Loucy (cell line): ENCODE measurements at regions not wholly inside any gene's neighbourhood (a gene's known extent, or its start where the extent isn't known, plus 50 kb on each side); places are given as distances from the start of the nearest gene placed in this dataset.

ENCODE experiments used
- H2AFZ ChIP-seq: fragments of 200-600 bp; sonication (generic); 2 replicates; pipeline ENCODE4 v1.6.0; 2016; ENCODE audit warnings: antibody characterized with exemption, mild to moderate bottlenecking, low read length, moderate library complexity
- H3F3A ChIP-seq: fragments of 200-600 bp; 2 replicates; pipeline ENCODE4 v1.6.0; 2016; ENCODE audit warnings: antibody characterized with exemption, low read depth, mild to moderate bottlenecking
- H3K27me3 ChIP-seq: fragments of 200-600 bp; sonication (generic); 2 replicates; pipeline ENCODE4 v1.6.1; 2014; ENCODE audit warnings: low read length, mild to moderate bottlenecking; ENCODE audit not compliant: insufficient read depth, poor library complexity, severe bottlenecking
- H3K36me3 ChIP-seq: fragments of 200-600 bp; sonication (generic); 2 replicates; pipeline ENCODE4 v1.6.1; 2016; ENCODE audit warnings: low read length; ENCODE audit not compliant: insufficient read depth
- H3K4me1 ChIP-seq: fragments of 200-600 bp; sonication (generic); 2 replicates; pipeline ENCODE4 v1.5.1; 2014; ENCODE audit warnings: low read length, mild to moderate bottlenecking; ENCODE audit not compliant: insufficient read depth, poor library complexity, severe bottlenecking
- H3K4me2 ChIP-seq: fragments of 200-600 bp; sonication (generic); 2 replicates; pipeline ENCODE4 v1.6.0; 2014; ENCODE audit warnings: antibody characterized with exemption, low read length, low read depth, mild to moderate bottlenecking; ENCODE audit not compliant: poor library complexity, severe bottlenecking
- H3K4me3 ChIP-seq: fragments of 200-600 bp; sonication (generic); 2 replicates; pipeline ENCODE4 v1.5.1; 2014; ENCODE audit warnings: low read length, mild to moderate bottlenecking, mixed read lengths; ENCODE audit not compliant: poor library complexity, severe bottlenecking
- H3K79me2 ChIP-seq: fragments of 200-600 bp; sonication (generic); 2 replicates; pipeline ENCODE4 v1.6.1; 2014; ENCODE audit warnings: low read length; ENCODE audit not compliant: insufficient read depth
- H3K9ac ChIP-seq: fragments of 200-600 bp; sonication (generic); 2 replicates; pipeline ENCODE4 v1.6.0; 2014; ENCODE audit warnings: mild to moderate bottlenecking, low read depth, low read length, moderate library complexity; ENCODE audit not compliant: poor library complexity, severe bottlenecking
- H3K9me2 ChIP-seq: fragments of 200-600 bp; sonication (generic); replicated peaks from 2 replicates; pipeline ENCODE4 v1.6.1; 2016; ENCODE audit warnings: low read depth, low read length, mixed read lengths
- H3K9me3 ChIP-seq: fragments of 200-600 bp; sonication (generic); 2 replicates; pipeline ENCODE4 v1.6.1; 2014; ENCODE audit warnings: mild to moderate bottlenecking, antibody characterized with exemption, low read length, low read depth; ENCODE audit not compliant: insufficient read depth
- H4K20me1 ChIP-seq: fragments of 200-600 bp; sonication (generic); 2 replicates; pipeline ENCODE4 v1.6.0; 2014; ENCODE audit warnings: antibody characterized with exemption, low read length, mild to moderate bottlenecking; ENCODE audit not compliant: insufficient read depth, poor library complexity, severe bottlenecking
- CTCF ChIP-seq: fragments of 200-600 bp; sonication (generic); conservative IDR thresholded peaks from 2 replicates; pipeline ENCODE4 v1.5.1; 2014; ENCODE audit warnings: mild to moderate bottlenecking, antibody characterized with exemption, low read length
- EZH2phosphoT487 ChIP-seq: fragments of 200-600 bp; IDR thresholded peaks from 2 replicates; pipeline ENCODE4 v1.6.1; 2018; ENCODE audit warnings: antibody characterized with exemption, mild to moderate bottlenecking, moderate library complexity, borderline replicate concordance

GRCh38 chr2:241992753-241993152 lies 123.2 kb downstream of the RTP5 start:
- Histone ChIP-seq H3K9me2 (no peaks in the 10 kb centered on the region), H2AFZ (no peak overlapping the region), H3K27me3 (no peaks in the 10 kb centered on the region), H3K4me3 (no peak overlapping the region), H3F3A (no peaks in the 10 kb centered on the region), H3K36me3 (no peaks in the 10 kb centered on the region), H3K9me3 (no peaks in the 10 kb centered on the region; the same call in 1 of the 2 replicates), H4K20me1 (no peaks in the 10 kb centered on the region), H3K79me2 (no peaks in the 10 kb centered on the region), H3K4me1 (no peaks in the 10 kb centered on the region), H3K9ac (no peak overlapping the region), H3K4me2 (no peak overlapping the region)
- TF ChIP-seq CTCF (no peak), EZH2phosphoT487 (no peak)

GRCh38 chr2:241993386-241994005 lies 124.0 kb downstream of the RTP5 start:
- Histone ChIP-seq H2AFZ (no peak overlapping the region), H3K36me3 (no peaks in the 10 kb centered on the region), H3K27me3 (no peaks in the 10 kb centered on the region)

GRCh38 chr2:241994086-241994485 lies 124.6 kb downstream of the RTP5 start:
- no peak overlapping the region for H3K4me2 ChIP-seq
- no peaks in the 10 kb centered on the region for H3F3A ChIP-seq
- H3K9me2 ChIP-seq: no peaks in the 10 kb centered on the region
- H3K9ac ChIP-seq: no peak overlapping the region
- H2AFZ ChIP-seq: no peak overlapping the region
- H3K4me3 ChIP-seq: no peak overlapping the region
- no peaks in the 10 kb centered on the region for H3K36me3 ChIP-seq
- no peak for TF ChIP-seq EZH2phosphoT487
- TF ChIP-seq CTCF: no peak
- no peaks in the 10 kb centered on the region for H3K4me1 ChIP-seq
- no peaks in the 10 kb centered on the region for H3K79me2 ChIP-seq
- H3K27me3 ChIP-seq: no peaks in the 10 kb centered on the region
- H3K9me3 ChIP-seq: no peaks in the 10 kb centered on the region; the same call in 1 of the 2 replicates
- H4K20me1 ChIP-seq: no peaks in the 10 kb centered on the region

More at GRCh38 chr2:241993386-241994005, 124.0 kb downstream of the RTP5 start:
- H3K9me3 ChIP-seq: no peaks in the 10 kb centered on the region; the same call in 1 of the 2 replicates
- H3K4me3 ChIP-seq: no peak overlapping the region
- no peaks in the 10 kb centered on the region for H3K79me2 ChIP-seq
- no peaks in the 10 kb centered on the region for H3K4me1 ChIP-seq
- no peaks in the 10 kb centered on the region for H3K9me2 ChIP-seq
- no peak overlapping the region for H3K9ac ChIP-seq
- H4K20me1 ChIP-seq: no peaks in the 10 kb centered on the region
- no peak overlapping the region for H3K4me2 ChIP-seq
- H3F3A ChIP-seq: no peaks in the 10 kb centered on the region
- no peak for TF ChIP-seq EZH2phosphoT487
- no peak for TF ChIP-seq CTCF
